ENCODE measurements at regions not wholly inside any gene's neighbourhood (a gene's known extent, or its start where the extent isn't known, plus 50 kb on each side); places are given as distances from the start of the nearest gene placed in this dataset.

DNA sequence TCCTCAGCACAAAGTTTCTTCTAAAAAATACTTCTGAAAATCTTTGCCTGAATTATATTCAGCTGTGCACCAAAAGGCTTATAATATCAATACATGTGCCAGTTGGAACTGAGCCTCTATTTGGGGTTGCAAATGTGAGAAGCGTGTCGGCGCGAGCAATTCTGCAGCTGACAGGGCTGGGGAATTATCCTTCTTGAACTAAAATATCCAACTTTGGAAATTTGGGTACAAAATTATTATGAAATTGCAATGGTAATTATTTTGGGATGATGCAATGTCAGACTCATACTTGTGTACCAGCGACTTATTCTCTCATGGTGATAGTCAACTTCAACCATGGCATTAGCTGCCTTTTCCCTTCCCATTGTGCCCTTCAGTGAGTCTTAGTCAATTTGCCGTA is 507.0 kb upstream of the KLF6 start:
- TF ChIP-seq, protein P1, sequence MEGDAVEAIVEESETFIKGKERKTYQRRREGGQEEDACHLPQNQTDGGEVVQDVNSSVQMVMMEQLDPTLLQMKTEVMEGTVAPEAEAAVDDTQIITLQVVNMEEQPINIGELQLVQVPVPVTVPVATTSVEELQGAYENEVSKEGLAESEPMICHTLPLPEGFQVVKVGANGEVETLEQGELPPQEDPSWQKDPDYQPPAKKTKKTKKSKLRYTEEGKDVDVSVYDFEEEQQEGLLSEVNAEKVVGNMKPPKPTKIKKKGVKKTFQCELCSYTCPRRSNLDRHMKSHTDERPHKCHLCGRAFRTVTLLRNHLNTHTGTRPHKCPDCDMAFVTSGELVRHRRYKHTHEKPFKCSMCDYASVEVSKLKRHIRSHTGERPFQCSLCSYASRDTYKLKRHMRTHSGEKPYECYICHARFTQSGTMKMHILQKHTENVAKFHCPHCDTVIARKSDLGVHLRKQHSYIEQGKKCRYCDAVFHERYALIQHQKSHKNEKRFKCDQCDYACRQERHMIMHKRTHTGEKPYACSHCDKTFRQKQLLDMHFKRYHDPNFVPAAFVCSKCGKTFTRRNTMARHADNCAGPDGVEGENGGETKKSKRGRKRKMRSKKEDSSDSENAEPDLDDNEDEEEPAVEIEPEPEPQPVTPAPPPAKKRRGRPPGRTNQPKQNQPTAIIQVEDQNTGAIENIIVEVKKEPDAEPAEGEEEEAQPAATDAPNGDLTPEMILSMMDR (IDR thresholded peaks at IDR 0.05): no peak
- no peak for TF ChIP-seq EZH2 (IDR thresholded peaks at IDR 0.05; ENCODE audit: borderline replicate concordance, insufficient read depth, low read depth, low read length, poor library complexity, severe bottlenecking)
- Histone ChIP-seq H3K27ac (ENCODE audit: low read length in 2 of 2) (no peak overlapping the region), H3K4me1 (ENCODE audit: control insufficient read depth in 2 of 2, insufficient read depth in 2 of 2, low read length in 2 of 2) (no peaks in the 10 kb centered on the region), H3K4me3 (ENCODE audit: control extremely low read depth in 1 of 5, extremely low read depth in 1 of 5, insufficient read depth in 1 of 5, low read depth in 2 of 5, low read length in 4 of 5) (no peak overlapping the region), H3K9ac (ENCODE audit: low read length) (no peak overlapping the region), H3K9me3 (ENCODE audit: control extremely low read depth in 1 of 3, control insufficient read depth in 2 of 3, insufficient read depth in 1 of 3, low read length in 2 of 3) (no peaks in the 10 kb centered on the region), H3K79me2 (ENCODE audit: control insufficient read depth, insufficient read depth, low read length) (no peaks in the 10 kb centered on the region), H2AFZ (ENCODE audit: insufficient read depth, low read depth, low read length, poor library complexity, severe bottlenecking) (no peak overlapping the region), H3K27me3 (replicated peaks in 1 of 4; ENCODE audit: control extremely low read depth in 1 of 4, control insufficient read depth in 3 of 4, insufficient read depth in 4 of 4, low read length in 3 of 4) (no peaks in the 10 kb centered on the region), H3K36me3 (replicated peaks in 1 of 2; ENCODE audit: control extremely low read depth in 1 of 2, control insufficient read depth in 1 of 2, extremely low read depth in 1 of 2, insufficient read depth in 2 of 2, low read length in 1 of 2) (no peaks in the 10 kb centered on the region), H4K20me1 (ENCODE audit: control insufficient read depth, insufficient read depth, low read length, poor library complexity, severe bottlenecking) (no peaks in the 10 kb centered on the region), H3K4me2 (replicated peaks; ENCODE audit: low read depth, low read length, poor library complexity, severe bottlenecking) (no peak overlapping the region)
- ATAC-seq (ENCODE audit: low read depth) (no peak), DNase-seq (no peak)
- H3K9me3 Mint-ChIP-seq (ENCODE audit: insufficient read depth): no peaks in the 10 kb centered on the region
- CTCF ChIA-PET: no interaction called here
- no peak overlapping the region for H3K27ac Mint-ChIP-seq
- 80% methylated on average over 1 of the region's 6 CpGs for WGBS (ENCODE audit: insufficient coverage)
- intact Hi-C loops (cut with micrococcal nuclease): no loop called here
- POLR2A ChIA-PET: no interaction called here
- no peaks in the 10 kb centered on the region for H3K4me1 Mint-ChIP-seq
- no peaks in the 10 kb centered on the region for H3K27me3 Mint-ChIP-seq
- no peak overlapping the region for H3K4me3 Mint-ChIP-seq

DNA sequence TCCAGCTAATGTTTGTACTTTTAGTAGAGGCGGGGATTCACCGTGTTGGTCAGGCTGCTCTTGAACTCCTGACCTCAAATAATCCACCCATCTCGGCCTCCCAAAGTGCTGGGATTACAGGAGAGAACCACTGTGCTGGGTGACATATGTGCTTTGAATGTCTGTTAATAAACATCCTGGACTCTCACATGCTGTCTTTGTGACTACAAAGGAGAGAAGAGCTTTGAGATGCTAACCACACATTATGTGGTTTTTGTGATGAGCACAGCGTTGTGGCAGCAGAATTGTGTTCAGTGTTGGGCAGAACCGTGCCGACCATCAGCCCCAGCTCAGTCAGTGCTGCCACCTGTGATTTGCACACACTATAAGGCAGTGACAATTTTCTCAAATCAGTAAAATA is 500.1 kb upstream of the KLF6 start:
- POLR2A ChIA-PET: no interaction called here
- no peaks in the 10 kb centered on the region for H3K27me3 Mint-ChIP-seq
- intact Hi-C loops (cut with micrococcal nuclease): no loop called here
- no peak overlapping the region for H3K27ac ChIP-seq (ENCODE audit: low read length in 2 of 2)
- no peaks in the 10 kb centered on the region for H3K9me3 Mint-ChIP-seq (ENCODE audit: insufficient read depth)
- H3K36me3 ChIP-seq (replicated peaks in 1 of 2; ENCODE audit: control extremely low read depth in 1 of 2, control insufficient read depth in 1 of 2, extremely low read depth in 1 of 2, insufficient read depth in 2 of 2, low read length in 1 of 2): no peaks in the 10 kb centered on the region
- H3K79me2 ChIP-seq (ENCODE audit: control insufficient read depth, insufficient read depth, low read length): no peaks in the 10 kb centered on the region
- H3K4me3 ChIP-seq (ENCODE audit: control extremely low read depth in 1 of 5, extremely low read depth in 1 of 5, insufficient read depth in 1 of 5, low read depth in 2 of 5, low read length in 4 of 5): no peak overlapping the region
- H3K9ac ChIP-seq (ENCODE audit: low read length): no peak overlapping the region
- ATAC-seq (ENCODE audit: low read depth) (no peak), DNase-seq (no peak)
- H3K4me1 Mint-ChIP-seq: no peaks in the 10 kb centered on the region
- 100% methylated on average over 1 of the region's 6 CpGs for WGBS (ENCODE audit: insufficient coverage)
- CTCF ChIA-PET: no interaction called here
- H2AFZ ChIP-seq (ENCODE audit: insufficient read depth, low read depth, low read length, poor library complexity, severe bottlenecking): no peak overlapping the region
- H3K4me2 ChIP-seq (replicated peaks; ENCODE audit: low read depth, low read length, poor library complexity, severe bottlenecking): no peak overlapping the region
- no peaks in the 10 kb centered on the region for H3K27me3 ChIP-seq (replicated peaks in 1 of 4; ENCODE audit: control extremely low read depth in 1 of 4, control insufficient read depth in 3 of 4, insufficient read depth in 4 of 4, low read length in 3 of 4)
- no peak overlapping the region for H3K27ac Mint-ChIP-seq
- H3K4me3 Mint-ChIP-seq: no peak overlapping the region
- no peaks in the 10 kb centered on the region for H4K20me1 ChIP-seq (ENCODE audit: control insufficient read depth, insufficient read depth, low read length, poor library complexity, severe bottlenecking)
- TF ChIP-seq EZH2 (IDR thresholded peaks at IDR 0.05; ENCODE audit: borderline replicate concordance, insufficient read depth, low read depth, low read length, poor library complexity, severe bottlenecking): no peak
- TF ChIP-seq, protein P1 (IDR thresholded peaks at IDR 0.05): no peak
- no peaks in the 10 kb centered on the region for H3K9me3 ChIP-seq (ENCODE audit: control extremely low read depth in 1 of 3, control insufficient read depth in 2 of 3, insufficient read depth in 1 of 3, low read length in 2 of 3)
- H3K4me1 ChIP-seq (ENCODE audit: control insufficient read depth in 2 of 2, insufficient read depth in 2 of 2, low read length in 2 of 2): no peaks in the 10 kb centered on the region

Data from B cell (primary cell).